ENCODE measurements at regions not wholly inside any gene's neighbourhood (a gene's known extent, or its start where the extent isn't known, plus 50 kb on each side); places are given as distances from the start of the nearest gene placed in this dataset.

DNA sequence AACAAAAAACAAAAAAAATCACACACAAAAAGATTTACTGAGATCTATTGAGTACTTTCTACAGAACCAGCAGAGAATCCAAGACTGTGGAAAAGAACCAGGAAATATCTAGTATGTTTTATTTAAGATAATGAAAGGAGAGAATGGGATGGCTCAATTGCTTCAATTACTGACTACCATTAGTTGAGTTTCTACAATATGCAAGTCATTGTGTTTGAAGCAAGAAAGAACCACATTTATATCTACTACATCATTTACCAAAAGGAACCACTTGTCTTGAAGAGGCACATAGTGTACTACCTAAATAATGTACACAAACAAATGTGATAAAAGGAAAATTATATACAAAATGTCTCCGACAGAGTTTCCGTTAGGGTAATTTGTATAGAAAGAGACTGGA, 325.9 kb upstream of the TNC start:
- Histone ChIP-seq H3K27ac (ENCODE audit: low read depth in 1 of 2, low read length in 2 of 2) (no peak overlapping the region), H3K9ac (ENCODE audit: low read depth in 1 of 2, low read length in 2 of 2) (no peak overlapping the region), H3K9me3 (ENCODE audit: control insufficient read depth in 4 of 4, low read length in 3 of 4) (no peaks in the 10 kb centered on the region), H3K36me3 (ENCODE audit: control insufficient read depth in 4 of 4, insufficient read depth in 3 of 4, low read depth in 1 of 4, low read length in 3 of 4) (no peaks in the 10 kb centered on the region), H3K4me3 (ENCODE audit: low read depth in 1 of 3, low read length in 3 of 3) (no peak overlapping the region), H3K4me1 (ENCODE audit: control insufficient read depth in 4 of 4, insufficient read depth in 4 of 4, low read length in 3 of 4) (no peaks in the 10 kb centered on the region), H3K27me3 (ENCODE audit: control insufficient read depth in 4 of 4, insufficient read depth in 4 of 4, low read length in 3 of 4) (no peaks in the 10 kb centered on the region)
- TF ChIP-seq JUND (IDR thresholded peaks at IDR 0.05) (no peak), RXRA (IDR thresholded peaks at IDR 0.05) (no peak), NR2F2 (IDR thresholded peaks at IDR 0.05) (no peak), FOXA1 (IDR thresholded peaks at IDR 0.05) (no peak), HNF4A (conservative IDR thresholded peaks at IDR 0.05) (no peak), TAF1 (conservative IDR thresholded peaks at IDR 0.05) (no peak), YY1 (IDR thresholded peaks at IDR 0.05) (no peak), RAD21 (IDR thresholded peaks at IDR 0.05) (no peak), FOXA2 (IDR thresholded peaks at IDR 0.05) (no peak), HNF4G (IDR thresholded peaks at IDR 0.05) (no peak), EGR1 (IDR thresholded peaks at IDR 0.05; ENCODE audit: low read depth in 2 of 2) (no peak), SP1 (IDR thresholded peaks at IDR 0.05) (no peak), GABPA (IDR thresholded peaks at IDR 0.05 in 1 of 2, conservative IDR thresholded peaks at IDR 0.05 in 1 of 2) (no peak)
- TF ChIP-seq, protein P1, sequence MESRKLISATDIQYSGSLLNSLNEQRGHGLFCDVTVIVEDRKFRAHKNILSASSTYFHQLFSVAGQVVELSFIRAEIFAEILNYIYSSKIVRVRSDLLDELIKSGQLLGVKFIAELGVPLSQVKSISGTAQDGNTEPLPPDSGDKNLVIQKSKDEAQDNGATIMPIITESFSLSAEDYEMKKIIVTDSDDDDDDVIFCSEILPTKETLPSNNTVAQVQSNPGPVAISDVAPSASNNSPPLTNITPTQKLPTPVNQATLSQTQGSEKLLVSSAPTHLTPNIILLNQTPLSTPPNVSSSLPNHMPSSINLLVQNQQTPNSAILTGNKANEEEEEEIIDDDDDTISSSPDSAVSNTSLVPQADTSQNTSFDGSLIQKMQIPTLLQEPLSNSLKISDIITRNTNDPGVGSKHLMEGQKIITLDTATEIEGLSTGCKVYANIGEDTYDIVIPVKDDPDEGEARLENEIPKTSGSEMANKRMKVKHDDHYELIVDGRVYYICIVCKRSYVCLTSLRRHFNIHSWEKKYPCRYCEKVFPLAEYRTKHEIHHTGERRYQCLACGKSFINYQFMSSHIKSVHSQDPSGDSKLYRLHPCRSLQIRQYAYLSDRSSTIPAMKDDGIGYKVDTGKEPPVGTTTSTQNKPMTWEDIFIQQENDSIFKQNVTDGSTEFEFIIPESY (IDR thresholded peaks at IDR 0.05): no peak
- TF ChIP-seq, protein P2, sequence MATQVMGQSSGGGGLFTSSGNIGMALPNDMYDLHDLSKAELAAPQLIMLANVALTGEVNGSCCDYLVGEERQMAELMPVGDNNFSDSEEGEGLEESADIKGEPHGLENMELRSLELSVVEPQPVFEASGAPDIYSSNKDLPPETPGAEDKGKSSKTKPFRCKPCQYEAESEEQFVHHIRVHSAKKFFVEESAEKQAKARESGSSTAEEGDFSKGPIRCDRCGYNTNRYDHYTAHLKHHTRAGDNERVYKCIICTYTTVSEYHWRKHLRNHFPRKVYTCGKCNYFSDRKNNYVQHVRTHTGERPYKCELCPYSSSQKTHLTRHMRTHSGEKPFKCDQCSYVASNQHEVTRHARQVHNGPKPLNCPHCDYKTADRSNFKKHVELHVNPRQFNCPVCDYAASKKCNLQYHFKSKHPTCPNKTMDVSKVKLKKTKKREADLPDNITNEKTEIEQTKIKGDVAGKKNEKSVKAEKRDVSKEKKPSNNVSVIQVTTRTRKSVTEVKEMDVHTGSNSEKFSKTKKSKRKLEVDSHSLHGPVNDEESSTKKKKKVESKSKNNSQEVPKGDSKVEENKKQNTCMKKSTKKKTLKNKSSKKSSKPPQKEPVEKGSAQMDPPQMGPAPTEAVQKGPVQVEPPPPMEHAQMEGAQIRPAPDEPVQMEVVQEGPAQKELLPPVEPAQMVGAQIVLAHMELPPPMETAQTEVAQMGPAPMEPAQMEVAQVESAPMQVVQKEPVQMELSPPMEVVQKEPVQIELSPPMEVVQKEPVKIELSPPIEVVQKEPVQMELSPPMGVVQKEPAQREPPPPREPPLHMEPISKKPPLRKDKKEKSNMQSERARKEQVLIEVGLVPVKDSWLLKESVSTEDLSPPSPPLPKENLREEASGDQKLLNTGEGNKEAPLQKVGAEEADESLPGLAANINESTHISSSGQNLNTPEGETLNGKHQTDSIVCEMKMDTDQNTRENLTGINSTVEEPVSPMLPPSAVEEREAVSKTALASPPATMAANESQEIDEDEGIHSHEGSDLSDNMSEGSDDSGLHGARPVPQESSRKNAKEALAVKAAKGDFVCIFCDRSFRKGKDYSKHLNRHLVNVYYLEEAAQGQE (IDR thresholded peaks at IDR 0.05): no peak
- TF ChIP-seq, protein P3, sequence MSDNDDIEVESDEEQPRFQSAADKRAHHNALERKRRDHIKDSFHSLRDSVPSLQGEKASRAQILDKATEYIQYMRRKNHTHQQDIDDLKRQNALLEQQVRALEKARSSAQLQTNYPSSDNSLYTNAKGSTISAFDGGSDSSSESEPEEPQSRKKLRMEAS (IDR thresholded peaks at IDR 0.05): no peak
- TF ChIP-seq, protein P4, sequence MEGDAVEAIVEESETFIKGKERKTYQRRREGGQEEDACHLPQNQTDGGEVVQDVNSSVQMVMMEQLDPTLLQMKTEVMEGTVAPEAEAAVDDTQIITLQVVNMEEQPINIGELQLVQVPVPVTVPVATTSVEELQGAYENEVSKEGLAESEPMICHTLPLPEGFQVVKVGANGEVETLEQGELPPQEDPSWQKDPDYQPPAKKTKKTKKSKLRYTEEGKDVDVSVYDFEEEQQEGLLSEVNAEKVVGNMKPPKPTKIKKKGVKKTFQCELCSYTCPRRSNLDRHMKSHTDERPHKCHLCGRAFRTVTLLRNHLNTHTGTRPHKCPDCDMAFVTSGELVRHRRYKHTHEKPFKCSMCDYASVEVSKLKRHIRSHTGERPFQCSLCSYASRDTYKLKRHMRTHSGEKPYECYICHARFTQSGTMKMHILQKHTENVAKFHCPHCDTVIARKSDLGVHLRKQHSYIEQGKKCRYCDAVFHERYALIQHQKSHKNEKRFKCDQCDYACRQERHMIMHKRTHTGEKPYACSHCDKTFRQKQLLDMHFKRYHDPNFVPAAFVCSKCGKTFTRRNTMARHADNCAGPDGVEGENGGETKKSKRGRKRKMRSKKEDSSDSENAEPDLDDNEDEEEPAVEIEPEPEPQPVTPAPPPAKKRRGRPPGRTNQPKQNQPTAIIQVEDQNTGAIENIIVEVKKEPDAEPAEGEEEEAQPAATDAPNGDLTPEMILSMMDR (IDR thresholded peaks at IDR 0.05; ENCODE audit: low read depth, low read length, missing input control): no peak
- TF ChIP-seq, protein P5, sequence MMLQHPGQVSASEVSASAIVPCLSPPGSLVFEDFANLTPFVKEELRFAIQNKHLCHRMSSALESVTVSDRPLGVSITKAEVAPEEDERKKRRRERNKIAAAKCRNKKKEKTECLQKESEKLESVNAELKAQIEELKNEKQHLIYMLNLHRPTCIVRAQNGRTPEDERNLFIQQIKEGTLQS (IDR thresholded peaks at IDR 0.05): no peak
- 94% methylated on average over 2 of the region's 2 CpGs for WGBS
- no peak for DNase-seq (ENCODE audit: low spot score)

Measured in liver (tissue), 8 donors.